HG03354 (cell line): ENCODE measurements at regions not wholly inside any gene's neighbourhood (a gene's known extent, or its start where the extent isn't known, plus 50 kb on each side); places are given as distances from the start of the nearest gene placed in this dataset.

ENCODE experiments used
- ATAC-seq: cut with Tn5 transposase; IDR thresholded peaks from one replicate; pipeline ENCODE4 v1.9.1; 2021; ENCODE audit warnings: mild to moderate bottlenecking; ENCODE audit not compliant: unreplicated experiment, poor library complexity, severe bottlenecking

- no peak for ATAC-seq
These were observed 109.0 kb downstream of the HFE start for GRCh38 chr6:26195924-26196845.

- peak; percentile 46 for ATAC-seq
These were observed 109.8 kb downstream of the HFE start for GRCh38 chr6:26196846-26197635.

GRCh38 chr6:26197636-26197932, 110.4 kb downstream of the HFE start:
- no peak for ATAC-seq

GRCh38 chr6:26197933-26198721, 110.9 kb downstream of the HFE start:
- ATAC-seq: no peak

GRCh38 chr6:26198722-26199056, 111.5 kb downstream of the HFE start:
- peak; percentile 12 for ATAC-seq

GRCh38 chr6:26199057-26199772, 112.0 kb downstream of the HFE start:
- ATAC-seq: peak; percentile 57

GRCh38 chr6:26199773-26200764, 112.8 kb downstream of the HFE start:
- no peak for ATAC-seq

- no peak for ATAC-seq
These were observed 113.9 kb downstream of the HFE start for GRCh38 chr6:26200918-26201721.

GRCh38 chr6:26202201-26202611, 115.0 kb downstream of the HFE start:
- ATAC-seq: no peak

- no peak for ATAC-seq
These were observed 115.8 kb downstream of the HFE start for GRCh38 chr6:26202811-26203583.

- ATAC-seq: peak; percentile 58
These were observed 117.3 kb downstream of the HFE start for GRCh38 chr6:26204332-26205160.

GRCh38 chr6:26205161-26205624, 118.0 kb downstream of the HFE start:
- peak; percentile 54 for ATAC-seq

GRCh38 chr6:26205625-26206574, 118.7 kb downstream of the HFE start:
- peak; percentile 18 for ATAC-seq

- no peak for ATAC-seq
These were observed 119.9 kb downstream of the HFE start for GRCh38 chr6:26206868-26207801.
